NCI-H1105 (cell line): ENCODE measurements at regions not wholly inside any gene's neighbourhood (a gene's known extent, or its start where the extent isn't known, plus 50 kb on each side); places are given as distances from the start of the nearest gene placed in this dataset.

Source experiments
- DNase-seq: peaks from one replicate; lab custom pipeline; 2025; lab: John Stamatoyannopoulos, UW

DNA sequence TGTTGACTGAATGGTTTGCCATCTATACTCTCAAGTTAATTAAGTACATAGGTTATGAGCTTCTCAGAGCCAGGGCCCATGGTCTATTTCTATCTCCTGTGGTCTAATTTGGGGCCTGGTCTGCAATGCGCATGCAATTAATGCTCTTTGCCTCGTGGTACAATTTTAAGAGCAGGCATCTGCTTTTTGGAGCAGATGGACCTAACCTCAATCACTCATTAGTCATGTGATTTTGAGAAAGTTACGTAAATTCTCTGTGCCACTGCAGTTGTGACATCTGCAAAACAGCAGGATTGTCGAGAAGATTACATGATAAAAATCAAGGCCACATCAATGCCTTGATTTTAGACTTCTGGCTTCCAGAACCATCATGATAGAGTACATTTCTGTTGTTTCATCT is 543.7 kb upstream of the ADAMTS9 start:
- no peak for DNase-seq

DNA sequence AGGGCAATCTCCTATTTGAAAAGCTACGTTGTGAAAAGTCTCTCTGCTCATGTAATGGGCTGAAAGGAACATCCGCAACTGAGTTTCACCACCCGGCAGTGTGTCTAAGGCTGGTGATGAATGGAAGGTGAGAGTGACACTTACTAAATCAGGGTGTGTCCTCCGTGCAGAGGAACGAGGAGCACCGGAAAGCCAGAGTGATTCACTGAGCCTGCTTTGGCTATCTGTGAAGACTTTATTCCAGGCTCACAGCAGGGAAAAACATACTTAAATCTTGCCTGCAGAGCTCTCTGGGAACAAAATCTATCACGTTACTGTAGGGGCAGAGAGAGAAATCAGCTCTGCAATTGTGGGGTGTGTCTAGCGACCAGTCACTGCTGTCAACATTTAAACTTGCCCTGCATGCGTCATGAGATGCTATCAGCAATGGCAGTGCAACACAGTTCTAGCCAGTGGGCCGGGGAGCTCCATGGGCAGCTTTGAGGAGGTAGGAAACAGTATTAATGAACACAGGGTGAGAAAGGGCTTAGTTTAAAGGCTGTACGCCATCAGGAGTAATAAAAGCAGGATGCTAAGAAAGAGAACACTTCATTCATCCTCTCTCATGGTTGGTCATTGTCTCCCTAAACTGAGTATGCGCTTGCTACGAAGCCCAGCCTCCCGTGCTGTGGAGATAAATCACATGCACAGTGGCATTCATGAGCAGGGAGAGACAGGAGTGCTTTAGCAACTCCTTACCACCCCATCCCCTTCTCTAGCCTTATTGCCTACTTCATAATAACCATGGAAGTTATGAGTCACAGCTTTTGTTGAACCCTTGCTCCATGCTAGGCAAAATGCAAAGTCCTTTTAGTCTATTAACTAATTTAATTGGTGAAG is 542.7 kb upstream of the ADAMTS9 start:
- no peak for DNase-seq

DNA sequence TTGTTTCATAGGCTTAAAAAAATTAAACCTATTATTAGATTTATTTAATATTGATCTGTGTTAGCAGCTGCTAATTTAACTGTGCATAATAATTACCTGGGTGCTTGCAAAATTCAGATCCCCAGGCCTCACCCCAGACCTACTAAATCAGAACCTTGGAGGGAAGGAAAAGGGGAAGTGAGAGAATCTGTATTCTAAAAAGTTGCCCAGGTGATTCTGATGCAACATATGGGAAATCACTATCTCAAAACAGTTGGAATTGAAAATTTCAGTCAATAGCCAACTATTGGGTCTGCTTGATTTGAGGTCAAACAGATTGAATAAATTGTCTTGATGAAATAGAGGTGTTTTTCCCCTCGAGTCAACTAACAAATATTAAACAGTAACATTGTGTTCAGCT is 538.5 kb upstream of the ADAMTS9 start:
- no peak for DNase-seq

DNA sequence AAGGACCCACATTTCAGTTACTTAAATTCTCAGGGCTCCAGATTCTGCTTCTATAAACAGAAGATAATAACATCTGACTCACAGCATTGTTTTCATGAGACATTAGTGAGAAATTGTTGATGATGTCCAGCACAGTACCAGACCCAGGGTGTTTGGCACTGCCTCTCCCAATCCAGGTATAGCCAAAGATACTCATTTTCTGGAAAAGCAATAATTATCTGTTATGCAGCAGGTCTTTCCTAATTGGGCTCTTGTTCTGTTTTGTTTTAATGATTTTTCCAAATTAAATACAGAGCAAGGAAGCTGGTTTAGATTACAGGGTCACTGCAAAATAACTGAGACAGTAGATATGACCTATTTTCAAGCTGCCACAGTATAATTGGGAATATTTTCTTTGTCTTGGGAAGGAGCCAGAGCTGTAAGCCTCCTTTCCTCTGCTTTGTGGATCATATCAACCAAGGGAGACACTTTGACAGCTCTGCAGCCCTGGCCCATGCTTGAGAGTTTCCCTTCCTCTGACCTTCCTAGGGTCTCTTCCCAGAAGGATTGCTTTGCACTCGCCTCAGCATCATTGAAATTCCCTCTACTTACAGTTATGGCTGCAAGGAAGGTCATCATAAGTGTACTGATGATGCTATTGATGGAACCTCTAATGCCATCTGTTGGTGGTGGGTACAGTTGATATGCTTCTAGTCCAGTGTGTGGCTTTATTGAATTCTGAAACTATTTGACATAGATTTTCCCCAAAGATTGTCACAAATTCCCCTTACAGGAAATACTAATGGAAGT is 522.4 kb upstream of the ADAMTS9 start:
- no peak for DNase-seq

DNA sequence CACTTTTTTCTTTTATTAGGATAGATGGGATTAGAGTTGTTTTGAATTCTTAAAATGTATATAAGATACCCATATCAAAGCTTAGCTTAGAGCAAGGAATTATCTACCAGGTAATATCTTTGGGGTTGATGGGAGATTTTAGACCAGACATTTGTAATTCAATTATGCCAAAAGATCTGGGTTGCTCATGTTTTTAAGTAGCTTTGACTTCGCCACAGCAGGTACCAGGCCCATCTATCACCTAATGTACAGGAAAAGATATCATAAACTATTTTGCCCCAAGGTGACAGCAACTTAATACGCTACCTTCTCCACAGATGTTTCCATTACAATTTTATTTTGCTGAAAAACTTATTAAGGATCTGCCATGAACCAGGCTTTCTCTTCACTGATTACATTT is 514.6 kb upstream of the ADAMTS9 start:
- no peak for DNase-seq

DNA sequence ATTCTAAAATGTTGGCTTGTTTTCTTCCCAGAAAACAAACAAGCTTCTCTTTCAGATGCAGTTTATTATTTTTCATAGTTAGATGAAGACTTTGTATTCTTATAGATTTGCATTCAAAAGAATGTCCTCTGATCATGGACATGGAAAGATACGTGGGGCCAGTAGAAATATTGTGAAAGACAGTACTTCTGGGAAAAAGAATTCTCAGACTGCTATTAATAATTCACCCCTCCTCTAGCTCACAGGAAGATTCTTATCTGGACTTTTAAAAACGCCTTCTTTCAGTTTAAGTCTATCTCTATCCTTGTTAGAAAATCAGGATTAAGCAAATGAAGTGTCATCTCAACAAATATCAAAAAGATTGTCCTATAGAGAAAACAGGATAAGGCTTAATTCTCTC is 514.1 kb upstream of the ADAMTS9 start:
- no peak for DNase-seq

DNA sequence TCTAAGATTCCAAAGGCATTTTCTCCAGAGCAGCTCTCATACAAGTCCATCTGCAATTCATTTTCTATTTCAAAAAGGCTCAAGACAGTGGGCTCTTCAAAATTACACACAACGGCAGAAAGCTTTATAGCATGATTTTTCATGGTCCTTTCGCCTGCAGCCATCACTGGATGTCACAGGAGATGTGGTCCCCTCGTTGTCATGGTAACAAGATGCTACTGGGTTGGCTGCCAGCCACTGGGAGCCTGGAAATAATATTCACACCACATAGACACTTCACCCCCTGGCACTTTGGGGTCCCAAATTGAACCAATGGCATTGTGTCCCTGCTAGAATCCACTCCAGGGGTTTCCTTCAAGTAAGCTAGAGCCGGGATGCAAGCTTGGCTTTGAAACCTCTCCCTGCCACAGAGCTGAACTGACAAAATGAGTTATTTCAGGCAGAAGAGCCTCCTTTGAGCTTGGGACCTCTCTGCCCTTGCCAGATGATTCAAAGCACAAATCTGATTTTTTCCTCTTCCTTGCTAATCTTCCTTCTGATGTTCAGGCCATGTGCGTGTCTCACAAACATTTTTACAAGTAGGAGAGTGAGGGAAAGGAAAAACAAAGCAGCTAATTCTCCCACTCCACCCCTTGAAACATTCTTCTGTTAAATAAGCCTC is 512.6 kb upstream of the ADAMTS9 start:
- DNase-seq, result no peak

DNA sequence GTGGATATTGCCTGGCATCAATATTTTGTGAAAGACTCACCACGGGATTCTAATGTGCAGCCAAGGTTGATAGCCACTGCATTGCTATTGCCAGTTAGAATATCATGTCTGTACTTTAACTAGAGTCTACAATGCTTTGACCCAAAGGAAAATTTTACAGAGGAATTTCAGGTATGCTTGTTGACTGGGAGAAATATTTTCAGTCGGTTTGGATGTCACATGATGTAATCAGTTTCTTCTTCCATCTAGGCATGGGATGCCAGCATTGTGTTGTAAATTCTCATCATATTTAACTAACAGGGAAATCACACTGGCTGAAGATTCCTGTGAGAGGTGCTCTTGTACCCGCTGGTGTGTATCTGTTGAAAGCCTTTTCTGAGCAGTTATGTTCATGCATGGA is 508.9 kb upstream of the ADAMTS9 start:
- no peak for DNase-seq

DNA sequence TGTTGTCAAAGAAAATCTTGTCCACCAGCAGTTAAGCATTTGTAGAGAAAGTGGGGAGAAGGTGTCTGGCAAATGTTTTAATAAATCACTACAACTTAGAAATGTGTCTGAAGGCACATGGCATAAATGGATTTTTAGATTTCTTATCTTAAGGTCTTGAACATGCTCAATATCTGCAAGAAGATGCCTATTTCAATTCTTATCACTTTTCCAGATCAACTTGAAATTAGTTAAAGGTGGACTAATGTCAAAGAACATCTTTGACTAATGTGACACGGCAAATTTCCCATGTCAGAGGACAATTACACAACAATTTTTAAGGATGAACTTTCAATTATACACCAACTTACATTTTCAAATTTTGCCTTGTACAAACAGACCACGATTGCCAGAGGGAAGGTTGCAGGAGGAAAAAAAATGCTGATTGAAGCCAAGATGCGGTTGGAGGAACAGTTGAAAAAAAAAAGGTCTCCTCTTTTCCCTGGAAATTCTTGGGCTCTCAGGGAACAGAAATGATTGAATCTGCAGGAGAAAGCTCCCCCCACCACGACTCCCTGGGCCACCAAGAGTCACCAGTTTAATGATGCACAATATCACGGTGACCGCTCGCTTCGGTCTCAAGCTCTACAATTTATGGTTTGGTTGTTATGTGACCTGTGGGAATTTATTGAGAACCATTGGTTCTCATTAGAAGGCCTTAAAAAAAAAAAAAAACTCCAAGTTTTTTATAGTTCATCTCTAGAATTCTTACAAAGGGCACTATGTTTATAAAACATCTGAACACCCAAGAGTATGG is 507.6 kb upstream of the ADAMTS9 start:
- no peak for DNase-seq

DNA sequence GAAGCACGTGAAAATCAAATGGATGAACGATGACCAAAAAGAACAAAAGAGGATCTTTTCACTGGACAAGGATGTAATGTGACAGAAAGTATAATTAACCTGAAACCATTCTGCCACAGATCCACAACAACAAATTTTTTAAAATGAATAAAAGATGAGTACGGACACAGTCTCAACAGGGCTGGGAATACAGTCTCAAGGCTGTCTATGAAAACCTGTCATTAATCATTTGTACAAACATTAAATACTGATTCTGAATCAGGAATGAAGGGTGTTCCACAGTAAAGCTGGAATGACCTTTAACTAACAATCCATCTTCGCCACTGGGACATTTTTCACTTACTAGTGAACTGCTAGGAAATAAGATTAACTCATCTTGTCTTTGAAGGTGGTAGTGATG is 506.9 kb upstream of the ADAMTS9 start:
- DNase-seq, result no peak

DNA sequence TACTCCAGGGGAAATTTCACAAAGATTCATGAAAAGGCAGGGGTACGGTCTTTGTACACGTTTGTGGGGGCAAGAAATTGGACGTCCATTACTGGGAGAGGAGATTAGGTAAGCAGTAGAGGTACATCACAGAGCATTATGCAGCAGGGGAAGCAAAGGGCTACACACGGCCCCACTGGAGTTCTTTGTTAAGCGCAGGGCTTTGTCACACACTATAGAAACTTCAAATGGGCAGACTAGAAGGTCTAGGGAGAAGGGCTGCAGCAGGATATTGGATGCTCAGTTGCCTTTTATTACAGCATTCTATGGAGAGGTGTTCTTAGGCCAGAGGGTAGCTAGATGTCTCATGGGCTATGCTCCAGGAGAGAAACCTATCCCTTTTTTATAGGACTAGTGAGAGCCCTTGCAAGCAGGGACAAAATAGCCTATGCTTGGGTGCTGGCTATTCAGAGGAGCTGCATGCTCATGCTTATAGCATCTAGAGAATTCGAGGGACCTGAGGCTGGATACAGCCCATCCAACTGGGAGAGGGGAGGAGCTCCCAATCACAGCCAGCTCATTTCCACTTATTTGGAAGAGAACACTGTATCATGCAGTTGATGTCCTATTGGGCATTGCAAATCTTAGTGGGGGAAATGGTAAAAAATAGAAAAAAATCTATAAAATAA is 506.4 kb upstream of the ADAMTS9 start:
- no peak for DNase-seq

DNA sequence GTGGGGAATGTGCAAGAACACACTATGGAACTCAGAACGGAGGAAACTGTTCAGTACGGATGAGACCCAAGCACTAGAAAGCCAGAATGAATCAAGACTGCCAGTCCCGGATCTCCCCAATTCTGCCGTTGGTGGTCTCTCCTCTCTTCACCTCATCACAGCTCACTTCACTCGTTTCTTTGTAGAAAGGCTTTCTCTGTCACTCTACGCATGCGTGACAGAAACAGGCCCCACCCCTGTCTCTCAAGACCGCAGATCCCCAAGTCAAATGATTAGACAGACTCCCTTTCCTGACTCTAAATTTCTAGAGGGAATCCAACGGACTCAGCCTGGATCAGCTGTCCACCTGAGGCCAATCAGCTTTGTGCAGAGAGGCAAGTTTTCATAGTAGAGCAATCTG is 505.7 kb upstream of the ADAMTS9 start:
- no peak for DNase-seq

DNA sequence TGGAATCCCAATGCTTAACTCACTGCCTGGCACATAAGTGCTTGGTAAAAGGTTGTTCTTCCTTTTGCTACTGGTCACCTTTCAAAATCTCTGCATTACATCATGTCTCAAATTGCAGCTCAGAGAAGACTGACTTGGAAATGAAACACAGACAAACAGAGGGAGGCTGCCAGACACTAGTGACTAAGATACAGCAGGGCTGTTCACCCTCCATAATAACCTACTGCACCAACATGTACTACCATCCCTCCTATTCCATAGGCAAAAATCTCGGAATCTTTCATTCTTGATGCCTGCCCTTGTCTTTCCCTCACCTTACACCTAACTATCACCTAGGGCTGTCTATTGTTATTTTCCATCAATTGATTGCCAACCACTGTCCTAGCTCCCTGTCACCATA is 502.3 kb upstream of the ADAMTS9 start:
- no peak for DNase-seq

DNA sequence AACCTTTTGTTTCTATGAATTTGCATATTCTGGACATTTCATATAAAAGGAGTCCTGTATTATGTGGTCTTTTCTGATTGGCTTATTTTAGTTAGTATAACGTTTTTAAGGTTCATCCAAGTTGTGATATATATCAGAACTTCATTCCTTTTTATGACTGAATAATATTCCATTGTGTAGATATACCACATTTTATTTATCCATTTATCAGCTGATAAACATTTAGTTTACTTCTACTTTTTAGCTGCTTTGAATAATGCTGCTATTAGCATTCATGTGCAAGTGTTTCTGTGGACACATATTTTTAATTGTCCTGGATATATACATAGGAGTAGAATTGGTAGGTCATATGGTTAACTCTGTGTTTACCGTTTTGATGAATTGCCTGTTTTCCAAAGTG is 498.5 kb upstream of the ADAMTS9 start:
- no peak for DNase-seq

DNA sequence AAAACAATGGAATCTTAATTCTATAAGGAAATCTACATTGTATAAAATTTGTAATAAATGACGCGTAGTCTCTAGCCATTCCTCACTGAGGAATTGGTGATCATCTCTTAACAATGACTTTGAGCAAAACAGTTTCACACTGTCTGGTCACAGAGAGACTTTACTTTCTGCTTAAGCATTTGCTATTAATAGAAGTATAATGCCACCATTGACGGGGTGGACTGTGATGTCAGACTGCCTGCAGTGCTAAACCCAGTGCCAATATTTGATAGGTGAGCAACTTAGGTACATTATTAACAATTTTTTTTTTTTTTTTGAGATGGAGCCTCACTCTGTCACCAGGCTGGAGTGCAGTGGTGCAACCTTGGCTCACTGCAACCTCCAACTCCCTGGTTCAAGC is 494.9 kb upstream of the ADAMTS9 start:
- no peak for DNase-seq

DNA sequence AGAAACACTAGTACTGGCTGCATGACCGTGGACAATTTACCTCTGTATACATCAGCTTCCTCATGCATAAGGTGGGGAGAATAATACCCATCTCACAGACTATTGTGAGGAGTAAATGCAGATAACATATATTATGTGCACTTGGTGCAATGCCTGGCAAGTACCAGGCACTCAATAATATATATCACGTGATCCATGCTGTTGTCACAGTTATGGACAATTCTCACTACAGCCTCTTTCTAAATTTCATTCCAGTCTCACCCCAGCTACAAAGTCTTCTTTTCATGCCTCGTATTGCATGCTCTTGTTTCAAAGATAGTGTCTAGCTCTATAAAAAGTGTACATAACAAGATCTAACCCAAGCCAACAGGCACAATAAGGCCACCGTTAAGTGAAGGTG is 494.3 kb upstream of the ADAMTS9 start:
- DNase-seq, result no peak

DNA sequence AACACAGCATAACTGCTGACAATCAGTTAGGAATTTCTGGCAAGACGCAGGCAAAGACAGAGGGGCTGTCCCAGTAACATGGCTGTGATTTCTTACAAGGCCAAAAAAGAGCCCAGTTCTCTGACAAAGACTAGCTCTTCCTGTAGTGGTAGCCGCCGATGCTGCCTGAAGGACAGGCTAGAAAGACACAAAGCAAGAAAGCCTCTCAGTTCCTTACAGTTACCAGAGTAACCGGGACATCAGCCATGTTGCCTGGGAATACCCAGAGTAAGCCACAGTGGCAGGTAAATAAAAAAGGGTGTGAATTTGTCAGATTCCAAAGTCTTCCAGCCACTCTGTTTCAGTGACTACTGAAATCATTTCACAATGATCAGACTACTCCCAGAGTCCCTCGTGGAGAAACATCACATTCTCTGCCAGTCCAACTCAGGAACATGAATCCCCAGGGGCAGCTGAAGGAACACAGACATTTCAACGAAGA is 493.6 kb upstream of the ADAMTS9 start:
- no peak for DNase-seq

DNA sequence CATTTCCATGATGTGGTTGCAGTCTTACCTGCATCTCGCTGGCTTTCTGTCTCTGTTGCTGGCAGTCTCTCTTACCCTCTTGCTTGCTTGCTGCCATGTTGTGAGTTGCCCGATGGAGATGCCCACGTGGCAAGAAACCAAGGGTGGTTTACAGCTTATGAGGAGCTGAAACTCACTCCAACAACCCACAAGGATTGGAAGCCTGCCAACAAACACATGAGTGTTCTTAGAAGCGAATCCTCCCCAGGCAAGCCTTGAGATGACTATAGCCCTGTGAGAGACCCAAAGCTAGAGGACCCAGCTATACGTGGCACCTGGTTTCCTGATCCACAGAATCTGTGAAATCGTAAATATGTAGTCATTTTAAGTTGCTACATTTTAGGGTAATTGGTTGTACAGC is 490.9 kb upstream of the ADAMTS9 start:
- DNase-seq, result no peak

DNA sequence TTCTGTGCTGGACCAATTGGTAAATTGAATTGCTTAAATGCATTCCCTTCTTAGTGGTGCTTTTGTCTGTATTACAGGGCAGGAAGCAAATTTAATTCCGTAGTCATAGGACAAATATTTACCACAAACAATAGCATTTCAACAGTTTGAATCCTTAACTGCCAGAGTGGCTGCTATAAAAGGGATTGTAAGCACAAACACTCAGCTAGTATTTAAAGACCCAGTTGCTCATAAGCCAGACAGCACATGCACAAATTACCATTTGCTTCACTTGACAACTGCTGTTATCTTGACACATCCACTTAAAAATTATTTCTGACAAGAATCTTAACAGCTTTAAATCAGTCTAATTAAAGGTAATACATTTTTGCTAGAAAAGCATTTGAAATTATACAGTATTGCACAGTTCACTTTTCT is 490.2 kb upstream of the ADAMTS9 start:
- no peak for DNase-seq

DNA sequence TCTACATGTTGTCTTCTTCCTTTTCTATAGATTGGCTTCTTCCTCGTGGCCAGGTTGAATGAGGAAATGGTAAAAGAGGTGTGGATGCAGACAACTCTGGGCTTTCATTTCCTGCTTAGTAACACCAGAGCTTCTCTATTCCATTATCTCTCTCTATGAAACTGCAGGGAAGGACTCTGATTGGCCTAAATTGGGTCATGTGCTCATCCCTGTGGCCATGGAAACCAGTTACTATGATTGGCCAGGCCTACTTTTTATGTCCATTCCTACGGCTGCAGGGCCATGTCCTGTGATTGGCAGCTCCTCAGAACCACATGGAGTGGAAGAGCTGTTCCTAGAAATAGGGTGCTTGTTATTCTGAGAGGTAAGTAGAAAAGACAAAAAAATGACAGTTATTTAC is 486.9 kb upstream of the ADAMTS9 start:
- no peak for DNase-seq

DNA sequence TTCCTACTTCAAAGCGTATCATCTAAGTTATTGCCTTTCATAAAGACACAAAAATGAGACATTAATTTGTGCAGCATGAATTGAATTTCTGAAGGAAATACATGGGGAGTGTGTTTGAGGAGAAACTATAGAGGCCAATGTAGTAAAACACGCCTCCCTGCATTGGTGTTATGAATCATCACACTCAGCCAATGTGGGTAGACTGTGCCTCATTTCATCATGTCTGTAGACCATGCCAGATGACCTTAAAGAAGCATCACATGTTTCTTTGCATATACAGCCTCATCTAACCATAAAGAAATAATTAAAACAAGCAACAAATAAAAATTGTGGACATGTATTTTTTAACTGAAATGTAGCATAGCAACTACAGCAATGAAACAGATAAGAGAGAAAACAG is 486.0 kb upstream of the ADAMTS9 start:
- no peak for DNase-seq
